Activated B cell treated with CpG ODN at 0.5 μM for 24 hours (primary cell): ENCODE measurements at regions not wholly inside any gene's neighbourhood (a gene's known extent, or its start where the extent isn't known, plus 50 kb on each side); places are given as distances from the start of the nearest gene placed in this dataset.
"Not testable (repeated sequence)": the region's sequence is repeated elsewhere in the genome, so short reads cannot be mapped to it uniquely, and the experiment has no call there.

Source experiments
- ATAC-seq: fragments of 200-7000 bp; cut with Tn5 transposase; one replicate; pipeline ENCODE4 v1.10.0; 2021; ENCODE audit warnings: low read depth, mild to moderate bottlenecking, moderate library complexity
- CTCF ChIA-PET: fragments of 350-600 bp; sonication (Branson Sonifier 250); formaldehyde crosslinking; loops from one replicate; lab custom pipeline; 2021; ENCODE audit warnings: antibody characterized with exemption; lab: Charles Lee
- POLR2A ChIA-PET: fragments of 350-600 bp; sonication (Branson Sonifier 250); formaldehyde crosslinking; loops from one replicate; lab custom pipeline; 2021; ENCODE audit warnings: antibody characterized with exemption; lab: Charles Lee
- DNase-seq: peaks from one replicate; pipeline ENCODE4 v3.0.0; 2022
- H3K27ac Mint-ChIP-seq: one replicate; pipeline ENCODE4 v1.8.0; 2020; ENCODE audit warnings: mixed read lengths
- H3K27me3 Mint-ChIP-seq: one replicate; pipeline ENCODE4 v1.8.0; 2021; ENCODE audit warnings: mixed read lengths
- H3K36me3 Mint-ChIP-seq: one replicate; pipeline ENCODE4 v1.8.0; 2021; ENCODE audit warnings: low read depth, mixed read lengths
- H3K4me1 Mint-ChIP-seq: one replicate; pipeline ENCODE4 v1.8.0; 2021; ENCODE audit warnings: mixed read lengths
- H3K4me3 Mint-ChIP-seq: one replicate; pipeline ENCODE4 v1.8.0; 2020; ENCODE audit warnings: mild to moderate bottlenecking, mixed read lengths
- H3K9me3 Mint-ChIP-seq: one replicate; pipeline ENCODE4 v1.8.0; 2020; ENCODE audit warnings: mixed read lengths
- intact Hi-C: fragments of 100-400 bp; cut with micrococcal nuclease; formaldehyde crosslinking; loops from one replicate; pipeline ENCODE4 v1.15.1; 2024
- TF ChIP-seq, protein P1 (sequence below): fragments of 200-600 bp; IDR thresholded peaks from one replicate; pipeline ENCODE4 v1.8.0; 2022; ENCODE audit warnings: antibody characterized with exemption, mild to moderate bottlenecking

DNA sequence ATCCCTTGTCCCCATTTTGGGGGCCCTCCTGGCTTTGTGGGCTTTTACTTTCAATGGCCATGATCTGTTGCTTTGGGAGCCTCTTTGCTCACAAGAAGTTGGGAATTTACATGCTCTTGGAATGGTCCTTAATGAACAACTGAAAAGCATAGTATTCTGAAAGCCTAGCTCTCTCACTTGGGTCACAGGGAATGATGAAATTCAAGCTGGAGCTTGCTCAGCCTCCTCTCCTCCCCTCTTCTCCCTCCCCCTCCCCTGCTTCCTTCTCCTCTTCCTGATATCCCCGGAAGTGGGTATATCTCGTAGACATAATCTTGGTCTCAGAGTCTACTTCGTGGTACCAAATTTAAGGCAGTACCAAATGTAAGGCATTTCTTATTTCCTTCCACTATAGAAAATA is 400.6 kb upstream of the NR3C2 start:
- Mint-ChIP-seq H3K9me3 (peaks cover 2% of the 10 kb centered on the region), H3K4me3 (no peak overlapping the region), H3K27ac (no peak overlapping the region), H3K4me1 (no peaks in the 10 kb centered on the region), H3K27me3 (no peaks in the 10 kb centered on the region), H3K36me3 (no peaks in the 10 kb centered on the region)
- ATAC-seq (no peak), DNase-seq (no peak)
- CTCF ChIA-PET = no interaction called here
- intact Hi-C loops = no loop called here
- TF ChIP-seq, protein P1, sequence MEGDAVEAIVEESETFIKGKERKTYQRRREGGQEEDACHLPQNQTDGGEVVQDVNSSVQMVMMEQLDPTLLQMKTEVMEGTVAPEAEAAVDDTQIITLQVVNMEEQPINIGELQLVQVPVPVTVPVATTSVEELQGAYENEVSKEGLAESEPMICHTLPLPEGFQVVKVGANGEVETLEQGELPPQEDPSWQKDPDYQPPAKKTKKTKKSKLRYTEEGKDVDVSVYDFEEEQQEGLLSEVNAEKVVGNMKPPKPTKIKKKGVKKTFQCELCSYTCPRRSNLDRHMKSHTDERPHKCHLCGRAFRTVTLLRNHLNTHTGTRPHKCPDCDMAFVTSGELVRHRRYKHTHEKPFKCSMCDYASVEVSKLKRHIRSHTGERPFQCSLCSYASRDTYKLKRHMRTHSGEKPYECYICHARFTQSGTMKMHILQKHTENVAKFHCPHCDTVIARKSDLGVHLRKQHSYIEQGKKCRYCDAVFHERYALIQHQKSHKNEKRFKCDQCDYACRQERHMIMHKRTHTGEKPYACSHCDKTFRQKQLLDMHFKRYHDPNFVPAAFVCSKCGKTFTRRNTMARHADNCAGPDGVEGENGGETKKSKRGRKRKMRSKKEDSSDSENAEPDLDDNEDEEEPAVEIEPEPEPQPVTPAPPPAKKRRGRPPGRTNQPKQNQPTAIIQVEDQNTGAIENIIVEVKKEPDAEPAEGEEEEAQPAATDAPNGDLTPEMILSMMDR = no peak
- POLR2A ChIA-PET = no interaction called here

DNA sequence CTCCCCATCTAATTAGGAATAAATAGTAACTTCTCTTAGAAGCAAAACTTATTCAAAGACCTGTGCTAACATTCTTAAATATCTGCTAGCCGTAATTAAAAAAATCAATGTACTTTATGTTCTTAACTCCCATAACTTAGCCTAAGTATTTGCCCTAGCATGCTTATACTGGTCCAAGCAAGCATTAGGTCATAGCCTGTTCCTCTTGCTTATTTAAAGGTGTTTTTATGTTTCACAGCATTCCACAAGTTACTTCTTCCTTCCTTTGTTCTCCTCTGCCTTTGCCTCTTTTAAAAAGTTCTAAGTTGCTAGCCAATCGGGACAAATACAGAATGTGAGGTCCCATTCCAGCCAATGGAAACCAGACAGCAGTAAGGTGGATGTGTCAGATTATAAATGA is 395.4 kb upstream of the NR3C2 start:
- ATAC-seq, intact Hi-C loops, H3K9me3 Mint-ChIP-seq, H3K36me3 Mint-ChIP-seq, H3K27ac Mint-ChIP-seq, DNase-seq, CTCF ChIA-PET, POLR2A ChIA-PET, H3K27me3 Mint-ChIP-seq, H3K4me3 Mint-ChIP-seq: not testable (repeated sequence)
- H3K4me1 Mint-ChIP-seq = peaks cover 19% of the 10 kb centered on the region

DNA sequence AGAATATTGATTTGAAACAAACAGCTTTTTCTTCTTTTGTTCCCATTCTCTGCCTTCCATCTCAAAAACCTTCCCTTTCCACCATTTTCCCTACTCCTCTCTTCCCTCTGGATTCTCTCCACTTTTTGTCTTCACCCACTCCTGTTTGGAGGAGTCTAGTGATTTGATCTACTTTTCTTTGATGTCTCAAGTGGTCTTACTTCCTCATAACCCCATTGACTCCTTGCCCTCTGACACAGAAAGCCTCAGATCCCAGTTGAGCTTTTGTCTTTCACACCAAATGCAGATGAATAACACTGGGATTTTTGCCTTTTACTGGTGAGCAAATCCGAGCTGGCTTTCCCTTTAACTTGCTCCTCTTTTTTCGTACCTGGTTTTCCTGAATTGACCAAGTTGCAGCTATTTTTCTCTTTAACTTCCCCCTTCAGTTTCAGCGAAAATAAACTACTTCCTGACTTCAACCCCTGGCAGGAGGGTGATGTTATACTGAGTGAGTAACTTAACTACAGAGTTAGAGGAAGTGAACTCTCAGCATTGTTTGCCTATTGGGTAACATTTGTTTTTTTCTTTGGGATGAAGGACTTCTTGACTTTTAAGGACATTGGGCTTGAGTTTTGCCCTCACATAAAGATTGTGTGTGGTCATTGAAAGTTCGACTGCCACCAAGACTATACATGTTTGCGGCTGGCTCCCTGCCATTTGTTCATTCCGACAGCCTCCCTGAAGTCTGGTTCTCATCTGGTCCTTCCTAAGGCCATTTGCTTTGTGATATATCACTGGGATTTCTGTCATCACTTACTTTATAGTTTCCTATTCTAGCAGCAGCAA is 392.8 kb upstream of the NR3C2 start:
- Mint-ChIP-seq H3K4me1 (peaks cover 19% of the 10 kb centered on the region), H3K4me3 (peak overlapping the region; percentile 44), H3K27ac (peak overlapping the region; percentile 71), H3K27me3 (no peaks in the 10 kb centered on the region), H3K36me3 (no peaks in the 10 kb centered on the region), H3K9me3 (no peaks in the 10 kb centered on the region)
- TF ChIP-seq, protein P1 = no peak
- CTCF ChIA-PET = no interaction called here
- DNase-seq (no peak), ATAC-seq (no peak)
- POLR2A ChIA-PET = no interaction called here
- intact Hi-C loops = no loop called here

DNA sequence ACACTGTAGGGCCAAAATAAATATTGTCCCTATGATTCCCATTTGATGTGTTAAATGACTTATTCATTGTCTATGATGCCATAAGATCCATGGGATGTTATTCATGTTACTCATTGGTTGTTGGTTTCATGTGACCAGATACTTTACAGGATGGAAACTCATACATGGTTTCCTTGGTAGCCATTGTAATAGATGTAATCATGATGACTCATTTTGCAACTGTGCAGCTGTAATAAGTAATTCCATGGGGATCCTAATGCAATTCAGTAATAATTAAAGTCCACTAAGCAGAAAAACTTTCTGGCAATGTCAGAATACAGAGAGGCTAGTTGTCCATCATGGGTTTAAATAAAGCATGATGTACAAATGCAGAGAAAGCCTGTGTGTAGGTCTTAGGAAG is 389.7 kb upstream of the NR3C2 start:
- ChIA-PET CTCF (no interaction called here), POLR2A (no interaction called here)
- no peaks in the 10 kb centered on the region for H3K27me3 Mint-ChIP-seq
- no peak overlapping the region for H3K27ac Mint-ChIP-seq
- H3K36me3 Mint-ChIP-seq = no peaks in the 10 kb centered on the region
- TF ChIP-seq, protein P1 = no peak
- no peaks in the 10 kb centered on the region for H3K9me3 Mint-ChIP-seq
- no peak for ATAC-seq
- no peak for DNase-seq
- intact Hi-C loops = no loop called here
- peaks cover 19% of the 10 kb centered on the region for H3K4me1 Mint-ChIP-seq
- H3K4me3 Mint-ChIP-seq = no peak overlapping the region

DNA sequence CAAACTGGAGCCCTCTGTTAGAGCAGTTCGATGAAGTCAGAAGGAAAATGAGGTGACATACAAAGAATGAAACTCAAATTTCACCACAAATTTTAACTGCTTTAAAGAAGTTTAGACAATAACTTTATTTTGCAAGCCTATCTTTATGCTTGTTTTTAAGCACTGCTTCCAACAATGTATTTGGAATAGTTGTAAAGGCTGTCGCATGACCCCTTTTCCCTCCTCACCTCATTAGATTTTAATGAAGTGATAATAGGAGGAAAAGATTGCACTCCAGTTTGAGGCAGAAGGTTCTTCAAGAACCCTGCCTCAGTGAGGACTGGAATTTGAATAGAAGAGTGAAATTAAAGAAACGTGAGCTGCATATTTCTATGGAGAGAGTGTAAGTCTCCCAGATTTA is 386.1 kb upstream of the NR3C2 start:
- TF ChIP-seq, protein P1 = no peak
- H3K4me1 Mint-ChIP-seq = no peaks in the 10 kb centered on the region
- DNase-seq (no peak), ATAC-seq (no peak)
- ChIA-PET POLR2A (no interaction called here), CTCF (no interaction called here)
- no peaks in the 10 kb centered on the region for H3K36me3 Mint-ChIP-seq
- H3K9me3 Mint-ChIP-seq = no peaks in the 10 kb centered on the region
- H3K27me3 Mint-ChIP-seq = no peaks in the 10 kb centered on the region
- H3K4me3 Mint-ChIP-seq = no peak overlapping the region
- intact Hi-C loops = no loop called here
- no peak overlapping the region for H3K27ac Mint-ChIP-seq
